Lung (tissue), 11 donors: ENCODE measurements at regions not wholly inside any gene's neighbourhood (a gene's known extent, or its start where the extent isn't known, plus 50 kb on each side); places are given as distances from the start of the nearest gene placed in this dataset.

Experiments used
- ATAC-seq: fragments of 200-7000 bp; cut with Tn5 transposase; one replicate; pipeline ENCODE4 v1.9.1; 2020; ENCODE audit warnings: moderate number of reproducible peaks; ENCODE audit not compliant: insufficient read depth, low FRiP score
- DNase-seq, 3 donors: peaks; one replicate each; pipeline ENCODE4 v3.0.0-alpha.2; 2013 to 2017
- H3K27ac ChIP-seq, 2 donors: one replicate each; pipeline ENCODE4 v1.5.1; 2013; ENCODE audit warnings: mild to moderate bottlenecking in 2 of 2, moderate library complexity in 2 of 2, control low read depth in 1 of 2, inconsistent platforms in 1 of 2, low read depth in 1 of 2, low read length in 1 of 2
- H3K27me3 ChIP-seq, 3 donors: one replicate each; pipeline ENCODE4 v1.5.1; 2013; ENCODE audit warnings: low read length in 2 of 3; ENCODE audit not compliant: control insufficient read depth in 3 of 3, insufficient read depth in 3 of 3
- H3K36me3 ChIP-seq, 4 donors: one replicate each; pipeline ENCODE4 v1.5.1; 2013; ENCODE audit warnings: low read length in 4 of 4, mild to moderate bottlenecking in 1 of 4, moderate library complexity in 1 of 4; ENCODE audit not compliant: control insufficient read depth in 4 of 4, insufficient read depth in 4 of 4
- H3K4me1 ChIP-seq, 5 donors: one replicate each; pipeline ENCODE4 v1.5.1; 2013; ENCODE audit warnings: low read length in 5 of 5, mild to moderate bottlenecking in 2 of 5, moderate library complexity in 1 of 5; ENCODE audit not compliant: control insufficient read depth in 5 of 5, insufficient read depth in 5 of 5
- H3K4me3 ChIP-seq: one replicate; pipeline ENCODE4 v1.5.1; 2013; ENCODE audit warnings: mild to moderate bottlenecking, control low read depth, moderate library complexity
- H3K9ac ChIP-seq, 2 donors: one replicate each; pipeline ENCODE4 v1.5.1; 2013; ENCODE audit warnings: low read length in 2 of 2, control low read depth in 1 of 2; ENCODE audit not compliant: insufficient read depth in 1 of 2
- H3K9me3 ChIP-seq, 4 donors: one replicate each; pipeline ENCODE4 v1.5.1; 2013; ENCODE audit warnings: low read length in 3 of 4, mild to moderate bottlenecking in 1 of 4, moderate library complexity in 1 of 4; ENCODE audit not compliant: control insufficient read depth in 4 of 4, insufficient read depth in 3 of 4
- CTCF ChIP-seq: IDR thresholded peaks from 2 replicates; pipeline ENCODE4 v1.5.1; 2012; ENCODE audit warnings: mild to moderate bottlenecking; ENCODE audit errors: control extremely low read depth, extremely low read depth
- WGBS, 2 donors: extraction: QIAGEN DNeasy Blood & Tissue Kit; methylation state at CpG; one replicate each; pipeline ENCODE4 v1.1.7; 2013; 5-methylcytosine and 5-hydroxymethylcytosine counted together
- donor health status: control.
- donor health status: control.
- donor health status: Bipolar disorder and iron deficiency.
- donor health status: healthy.
- donor health status: DM: yes; HTN: yes; CAD: no.

DNA sequence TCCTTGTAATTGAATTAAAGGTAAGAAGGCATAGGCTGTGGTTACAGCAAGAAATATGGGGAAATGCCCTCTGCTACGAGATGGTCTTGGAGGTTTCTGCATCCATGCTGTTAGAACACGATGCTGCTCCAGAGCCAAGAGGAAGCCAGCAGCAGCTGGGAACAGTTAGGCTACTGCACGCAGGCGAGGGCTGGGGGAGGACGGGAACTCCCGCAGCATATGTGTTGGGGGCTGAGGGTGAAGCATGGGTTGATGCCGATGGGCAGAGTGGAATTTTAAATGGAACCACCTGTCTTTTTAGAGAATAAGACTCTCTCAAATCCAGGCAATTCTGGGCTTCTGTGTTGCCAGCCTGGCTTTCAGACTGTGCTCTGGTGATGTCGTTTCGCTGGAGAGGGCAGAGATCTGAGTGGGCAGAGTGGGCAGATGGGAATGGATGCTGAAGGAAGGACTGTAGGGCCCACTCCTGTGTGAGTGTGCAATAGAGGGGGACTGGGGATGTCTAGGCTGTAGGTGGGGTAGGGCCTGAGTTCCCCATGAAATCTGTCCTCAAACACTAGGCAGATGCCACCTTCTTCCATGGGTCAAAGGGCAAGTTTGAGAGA is 417.0 kb upstream of the TPM1 start:
- H3K36me3 ChIP-seq: no peaks in the 10 kb centered on the region
- WGBS, 2 donors: 74 to 80% methylated on average over 9 of the region's 9 CpGs
- H3K9me3 ChIP-seq: no peaks in the 10 kb centered on the region
- no peak overlapping the region for H3K4me3 ChIP-seq
- H3K27me3 ChIP-seq: no peaks in the 10 kb centered on the region
- H3K4me1 ChIP-seq: peaks cover 0 to 10% (median 3%) of the 10 kb centered on the region in 5 donors
- peak in 2 of 3 donors; percentile 44 to 58 for DNase-seq
- no peak for ATAC-seq
- H3K9ac ChIP-seq: no peak overlapping the region
- no peak overlapping the region for H3K27ac ChIP-seq
- TF ChIP-seq CTCF: no peak

GRCh38 chr15:62626903-62627302 is 415.6 kb upstream of the TPM1 start:
- no peaks in the 10 kb centered on the region for H3K36me3 ChIP-seq
- H3K4me1 ChIP-seq: peaks cover 0 to 10% (median 3%) of the 10 kb centered on the region in 5 donors
- WGBS, 2 donors: 77 to 89% methylated on average over 4 of the region's 4 CpGs
- no peak overlapping the region for H3K27ac ChIP-seq
- H3K27me3 ChIP-seq: no peaks in the 10 kb centered on the region
- ATAC-seq (no peak), DNase-seq (no peak)
- H3K4me3 ChIP-seq: no peak overlapping the region
- no peaks in the 10 kb centered on the region for H3K9me3 ChIP-seq
- TF ChIP-seq CTCF: no peak
- no peak overlapping the region for H3K9ac ChIP-seq

DNA sequence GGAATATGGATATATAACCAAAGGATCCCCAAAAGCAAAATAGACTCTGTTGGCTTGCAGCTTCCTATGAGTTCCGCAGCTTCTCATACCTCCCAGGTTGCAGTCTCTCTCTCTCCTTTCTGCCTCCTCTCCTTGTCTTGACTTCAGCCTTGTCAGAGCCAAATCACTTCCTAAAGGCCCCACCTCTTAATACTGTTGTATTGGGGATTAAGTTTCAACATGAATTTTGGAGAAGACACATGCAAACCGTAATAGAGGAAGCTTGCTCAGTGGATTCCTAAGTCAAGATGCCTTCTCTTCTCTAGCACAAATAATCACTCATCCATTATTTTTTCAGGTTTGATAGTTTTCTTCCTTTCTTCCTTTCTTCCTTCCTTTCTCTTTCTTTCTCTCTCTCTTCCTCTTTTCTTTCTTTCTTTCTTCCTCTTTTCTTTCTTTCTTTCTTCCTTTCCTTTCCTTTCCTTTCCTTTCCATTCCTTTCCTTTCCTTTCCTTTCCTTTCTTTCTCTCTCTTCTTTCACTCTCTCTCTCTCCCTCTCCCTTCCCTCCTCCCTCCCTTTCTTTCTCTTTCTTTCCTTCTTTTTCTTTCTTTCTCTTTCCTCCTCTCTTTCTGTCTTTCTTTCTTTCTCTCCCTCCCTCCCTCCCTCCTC is 411.3 kb upstream of the TPM1 start:
- no peak for DNase-seq
- no peak overlapping the region for H3K9ac ChIP-seq
- WGBS, 2 donors: 89 to 96% methylated on average over 2 of the region's 2 CpGs
- H3K4me3 ChIP-seq: no peak overlapping the region
- ATAC-seq: no peak
- no peak overlapping the region for H3K27ac ChIP-seq
- H3K9me3 ChIP-seq: no peaks in the 10 kb centered on the region
- TF ChIP-seq CTCF: no peak
- no peaks in the 10 kb centered on the region for H3K36me3 ChIP-seq
- H3K4me1 ChIP-seq: peaks cover 0 to 4% (median 0%) of the 10 kb centered on the region in 5 donors
- no peaks in the 10 kb centered on the region for H3K27me3 ChIP-seq
